GM23338 (cell line): ENCODE measurements at regions not wholly inside any gene's neighbourhood (a gene's known extent, or its start where the extent isn't known, plus 50 kb on each side); places are given as distances from the start of the nearest gene placed in this dataset.

Experiments
- CREB1 ChIP-seq: fragments of 250-450 bp; sonication (Bioruptor Pico); IDR thresholded peaks from 2 replicates; pipeline ENCODE4 v1.5.0; 2020; ENCODE audit warnings: low read depth, mild to moderate bottlenecking, moderate library complexity
- EZH2 ChIP-seq: fragments of 200-600 bp; sonication (generic); IDR thresholded peaks from one replicate; pipeline ENCODE4 v1.8.0; 2017; ENCODE audit warnings: antibody characterized with exemption, mild to moderate bottlenecking, low read depth; ENCODE audit not compliant: unreplicated experiment
- ZNF114 ChIP-seq: fragments of 250-450 bp; sonication (Bioruptor Pico); IDR thresholded peaks from 2 replicates; pipeline ENCODE4 v1.5.0; 2020; ENCODE audit warnings: mild to moderate bottlenecking, moderate library complexity
- ZNF331 ChIP-seq: fragments of 250-450 bp; sonication (Bioruptor Pico); IDR thresholded peaks from 2 replicates; pipeline ENCODE4 v1.5.0; 2020; ENCODE audit warnings: low read depth, mild to moderate bottlenecking, moderate library complexity
- TF ChIP-seq, protein P1 (sequence below): fragments of 250-450 bp; sonication (Bioruptor Pico); IDR thresholded peaks from 2 replicates; pipeline ENCODE4 v1.5.0; 2020; ENCODE audit warnings: mild to moderate bottlenecking, moderate library complexity
- TF ChIP-seq, protein P2 (sequence below): IDR thresholded peaks from 2 replicates; pipeline ENCODE4 v1.6.1; 2016; ENCODE audit warnings: antibody characterized with exemption
- TF ChIP-seq, protein P3 (sequence below), 2 experiments: fragments of 200-600 bp in 1 of 2; sonication (generic) in 1 of 2; conservative IDR thresholded peaks; 2 replicates each; pipeline versions ENCODE4 v1.5.1 to v1.6.1; 2016 to 2017; ENCODE audit warnings: antibody characterized with exemption in 2 of 2, low read depth in 2 of 2, mild to moderate bottlenecking in 2 of 2, moderate library complexity in 1 of 2

GRCh38 chr4:181564625-181565024 lies 678.6 kb upstream of the TENM3 start (continued):
- TF ChIP-seq, protein P1, sequence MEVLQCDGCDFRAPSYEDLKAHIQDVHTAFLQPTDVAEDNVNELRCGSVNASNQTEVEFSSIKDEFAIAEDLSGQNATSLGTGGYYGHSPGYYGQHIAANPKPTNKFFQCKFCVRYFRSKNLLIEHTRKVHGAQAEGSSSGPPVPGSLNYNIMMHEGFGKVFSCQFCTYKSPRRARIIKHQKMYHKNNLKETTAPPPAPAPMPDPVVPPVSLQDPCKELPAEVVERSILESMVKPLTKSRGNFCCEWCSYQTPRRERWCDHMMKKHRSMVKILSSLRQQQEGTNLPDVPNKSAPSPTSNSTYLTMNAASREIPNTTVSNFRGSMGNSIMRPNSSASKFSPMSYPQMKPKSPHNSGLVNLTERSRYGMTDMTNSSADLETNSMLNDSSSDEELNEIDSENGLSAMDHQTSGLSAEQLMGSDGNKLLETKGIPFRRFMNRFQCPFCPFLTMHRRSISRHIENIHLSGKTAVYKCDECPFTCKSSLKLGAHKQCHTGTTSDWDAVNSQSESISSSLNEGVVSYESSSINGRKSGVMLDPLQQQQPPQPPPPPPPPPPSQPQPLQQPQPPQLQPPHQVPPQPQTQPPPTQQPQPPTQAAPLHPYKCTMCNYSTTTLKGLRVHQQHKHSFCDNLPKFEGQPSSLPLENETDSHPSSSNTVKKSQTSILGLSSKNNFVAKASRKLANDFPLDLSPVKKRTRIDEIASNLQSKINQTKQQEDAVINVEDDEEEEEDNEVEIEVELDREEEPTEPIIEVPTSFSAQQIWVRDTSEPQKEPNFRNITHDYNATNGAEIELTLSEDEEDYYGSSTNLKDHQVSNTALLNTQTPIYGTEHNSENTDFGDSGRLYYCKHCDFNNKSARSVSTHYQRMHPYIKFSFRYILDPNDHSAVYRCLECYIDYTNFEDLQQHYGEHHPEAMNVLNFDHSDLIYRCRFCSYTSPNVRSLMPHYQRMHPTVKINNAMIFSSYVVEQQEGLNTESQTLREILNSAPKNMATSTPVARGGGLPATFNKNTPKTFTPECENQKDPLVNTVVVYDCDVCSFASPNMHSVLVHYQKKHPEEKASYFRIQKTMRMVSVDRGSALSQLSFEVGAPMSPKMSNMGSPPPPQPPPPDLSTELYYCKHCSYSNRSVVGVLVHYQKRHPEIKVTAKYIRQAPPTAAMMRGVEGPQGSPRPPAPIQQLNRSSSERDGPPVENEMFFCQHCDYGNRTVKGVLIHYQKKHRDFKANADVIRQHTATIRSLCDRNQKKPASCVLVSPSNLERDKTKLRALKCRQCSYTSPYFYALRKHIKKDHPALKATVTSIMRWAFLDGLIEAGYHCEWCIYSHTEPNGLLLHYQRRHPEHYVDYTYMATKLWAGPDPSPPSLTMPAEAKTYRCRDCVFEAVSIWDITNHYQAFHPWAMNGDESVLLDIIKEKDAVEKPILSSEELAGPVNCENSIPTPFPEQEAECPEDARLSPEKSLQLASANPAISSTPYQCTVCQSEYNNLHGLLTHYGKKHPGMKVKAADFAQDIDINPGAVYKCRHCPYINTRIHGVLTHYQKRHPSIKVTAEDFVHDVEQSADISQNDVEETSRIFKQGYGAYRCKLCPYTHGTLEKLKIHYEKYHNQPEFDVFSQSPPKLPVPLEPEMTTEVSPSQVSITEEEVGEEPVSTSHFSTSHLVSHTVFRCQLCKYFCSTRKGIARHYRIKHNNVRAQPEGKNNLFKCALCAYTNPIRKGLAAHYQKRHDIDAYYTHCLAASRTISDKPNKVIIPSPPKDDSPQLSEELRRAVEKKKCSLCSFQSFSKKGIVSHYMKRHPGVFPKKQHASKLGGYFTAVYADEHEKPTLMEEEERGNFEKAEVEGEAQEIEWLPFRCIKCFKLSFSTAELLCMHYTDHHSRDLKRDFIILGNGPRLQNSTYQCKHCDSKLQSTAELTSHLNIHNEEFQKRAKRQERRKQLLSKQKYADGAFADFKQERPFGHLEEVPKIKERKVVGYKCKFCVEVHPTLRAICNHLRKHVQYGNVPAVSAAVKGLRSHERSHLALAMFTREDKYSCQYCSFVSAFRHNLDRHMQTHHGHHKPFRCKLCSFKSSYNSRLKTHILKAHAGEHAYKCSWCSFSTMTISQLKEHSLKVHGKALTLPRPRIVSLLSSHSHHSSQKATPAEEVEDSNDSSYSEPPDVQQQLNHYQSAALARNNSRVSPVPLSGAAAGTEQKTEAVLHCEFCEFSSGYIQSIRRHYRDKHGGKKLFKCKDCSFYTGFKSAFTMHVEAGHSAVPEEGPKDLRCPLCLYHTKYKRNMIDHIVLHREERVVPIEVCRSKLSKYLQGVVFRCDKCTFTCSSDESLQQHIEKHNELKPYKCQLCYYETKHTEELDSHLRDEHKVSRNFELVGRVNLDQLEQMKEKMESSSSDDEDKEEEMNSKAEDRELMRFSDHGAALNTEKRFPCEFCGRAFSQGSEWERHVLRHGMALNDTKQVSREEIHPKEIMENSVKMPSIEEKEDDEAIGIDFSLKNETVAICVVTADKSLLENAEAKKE (CRISPR knock-in tag), result no peak
- TF ChIP-seq, protein P2, sequence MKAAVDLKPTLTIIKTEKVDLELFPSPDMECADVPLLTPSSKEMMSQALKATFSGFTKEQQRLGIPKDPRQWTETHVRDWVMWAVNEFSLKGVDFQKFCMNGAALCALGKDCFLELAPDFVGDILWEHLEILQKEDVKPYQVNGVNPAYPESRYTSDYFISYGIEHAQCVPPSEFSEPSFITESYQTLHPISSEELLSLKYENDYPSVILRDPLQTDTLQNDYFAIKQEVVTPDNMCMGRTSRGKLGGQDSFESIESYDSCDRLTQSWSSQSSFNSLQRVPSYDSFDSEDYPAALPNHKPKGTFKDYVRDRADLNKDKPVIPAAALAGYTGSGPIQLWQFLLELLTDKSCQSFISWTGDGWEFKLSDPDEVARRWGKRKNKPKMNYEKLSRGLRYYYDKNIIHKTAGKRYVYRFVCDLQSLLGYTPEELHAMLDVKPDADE, result no peak
- TF ChIP-seq ZNF331 (CRISPR knock-in tag) (no peak), EZH2 (no peak), CREB1 (no peak), ZNF114 (CRISPR knock-in tag) (no peak)
- TF ChIP-seq, protein P3, sequence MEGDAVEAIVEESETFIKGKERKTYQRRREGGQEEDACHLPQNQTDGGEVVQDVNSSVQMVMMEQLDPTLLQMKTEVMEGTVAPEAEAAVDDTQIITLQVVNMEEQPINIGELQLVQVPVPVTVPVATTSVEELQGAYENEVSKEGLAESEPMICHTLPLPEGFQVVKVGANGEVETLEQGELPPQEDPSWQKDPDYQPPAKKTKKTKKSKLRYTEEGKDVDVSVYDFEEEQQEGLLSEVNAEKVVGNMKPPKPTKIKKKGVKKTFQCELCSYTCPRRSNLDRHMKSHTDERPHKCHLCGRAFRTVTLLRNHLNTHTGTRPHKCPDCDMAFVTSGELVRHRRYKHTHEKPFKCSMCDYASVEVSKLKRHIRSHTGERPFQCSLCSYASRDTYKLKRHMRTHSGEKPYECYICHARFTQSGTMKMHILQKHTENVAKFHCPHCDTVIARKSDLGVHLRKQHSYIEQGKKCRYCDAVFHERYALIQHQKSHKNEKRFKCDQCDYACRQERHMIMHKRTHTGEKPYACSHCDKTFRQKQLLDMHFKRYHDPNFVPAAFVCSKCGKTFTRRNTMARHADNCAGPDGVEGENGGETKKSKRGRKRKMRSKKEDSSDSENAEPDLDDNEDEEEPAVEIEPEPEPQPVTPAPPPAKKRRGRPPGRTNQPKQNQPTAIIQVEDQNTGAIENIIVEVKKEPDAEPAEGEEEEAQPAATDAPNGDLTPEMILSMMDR (conservative IDR thresholded peaks at IDR 0.05; ENCODE audit: low read depth in 2 of 2), result no peak
